GM18502 (cell line): ENCODE measurements at regions not wholly inside any gene's neighbourhood (a gene's known extent, or its start where the extent isn't known, plus 50 kb on each side); places are given as distances from the start of the nearest gene placed in this dataset.

ENCODE experiments used
- ATAC-seq: cut with Tn5 transposase; IDR thresholded peaks from one replicate; pipeline ENCODE4 v1.9.1; 2021; ENCODE audit warnings: mild to moderate bottlenecking; ENCODE audit not compliant: unreplicated experiment, poor library complexity

DNA sequence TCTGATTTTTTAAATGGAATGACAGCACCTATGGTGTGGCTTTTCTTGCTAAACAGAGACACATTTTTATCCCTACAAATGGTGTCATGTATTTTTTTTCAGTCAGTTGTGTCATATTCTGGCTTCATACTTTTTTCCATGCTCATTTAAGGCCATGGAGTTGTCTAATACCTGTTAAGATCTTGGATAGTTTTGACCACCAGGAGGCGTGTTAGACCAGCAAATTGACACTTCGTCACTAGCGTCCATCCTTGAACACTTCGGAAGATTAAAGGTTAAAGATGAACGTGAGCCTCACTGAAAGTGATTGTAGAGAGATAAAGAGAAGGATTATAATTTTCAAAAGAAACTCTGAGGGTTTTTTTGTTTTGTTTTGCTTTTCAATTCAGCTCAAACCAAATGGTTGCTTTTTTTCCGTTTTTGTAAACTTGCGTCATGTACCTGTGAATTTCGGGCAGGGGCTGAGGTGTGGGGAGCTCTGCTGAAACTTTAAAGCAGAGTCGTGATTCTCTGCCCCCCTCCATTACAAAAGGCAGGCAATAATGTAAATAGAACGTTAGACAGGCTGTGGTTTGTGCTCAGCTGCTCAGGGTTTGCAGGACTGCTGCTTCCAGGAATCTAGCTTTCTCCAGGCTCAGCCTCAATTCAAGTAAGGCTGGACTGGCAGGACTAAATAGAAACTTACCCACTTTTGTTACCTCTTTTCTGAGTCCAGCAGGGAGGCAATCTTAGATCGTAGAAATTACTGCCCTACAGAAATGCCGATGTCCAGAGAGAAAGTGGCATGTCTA is 245.1 kb downstream of the FOXA2 start:
- peak; percentile 50 for ATAC-seq

DNA sequence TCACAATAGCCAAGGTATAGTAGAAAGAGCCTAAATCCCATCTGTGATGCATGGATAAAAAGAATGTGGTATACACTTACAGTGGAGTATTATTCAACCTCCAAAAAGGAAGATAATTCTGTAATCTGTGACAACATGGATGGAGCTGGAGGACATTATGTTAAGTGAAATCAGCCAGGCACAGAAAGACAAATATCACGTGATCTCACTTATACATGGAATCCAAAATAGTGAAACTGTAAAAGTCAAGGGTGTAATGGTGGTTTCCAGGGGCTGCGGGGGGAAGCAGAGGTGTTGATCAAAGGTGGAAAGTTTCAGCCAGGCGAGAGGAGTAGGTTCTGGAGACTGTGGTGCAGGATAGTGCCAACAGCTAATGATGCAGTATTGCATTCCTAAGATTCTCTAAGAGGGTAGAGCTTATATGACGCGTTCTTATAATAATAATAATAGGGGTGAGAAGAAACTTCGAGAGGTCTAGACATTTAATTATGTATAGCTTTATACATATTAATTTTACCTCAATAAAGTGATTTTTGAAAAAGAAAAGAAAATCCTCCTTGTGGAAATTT is 246.1 kb downstream of the FOXA2 start:
- ATAC-seq: no peak

DNA sequence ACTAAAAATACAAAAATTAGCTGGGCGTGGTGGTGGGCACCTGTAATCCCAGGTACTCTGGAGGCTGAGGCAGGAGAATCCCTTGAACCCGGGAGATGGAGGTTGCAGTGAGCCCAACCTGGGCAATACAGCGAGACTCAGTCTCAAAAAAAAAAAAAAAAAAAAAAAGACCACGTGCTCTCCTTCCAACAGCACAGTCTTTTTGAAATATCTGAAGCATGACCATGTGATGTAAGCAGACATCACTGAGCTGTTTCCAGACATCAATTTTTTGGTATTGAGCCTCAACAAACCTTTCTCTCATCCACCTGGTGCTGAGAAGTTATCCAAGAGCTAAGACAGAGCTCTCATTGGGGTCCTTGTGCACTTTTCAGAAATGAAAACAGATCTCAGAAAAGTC is 249.2 kb downstream of the FOXA2 start:
- ATAC-seq: no peak

DNA sequence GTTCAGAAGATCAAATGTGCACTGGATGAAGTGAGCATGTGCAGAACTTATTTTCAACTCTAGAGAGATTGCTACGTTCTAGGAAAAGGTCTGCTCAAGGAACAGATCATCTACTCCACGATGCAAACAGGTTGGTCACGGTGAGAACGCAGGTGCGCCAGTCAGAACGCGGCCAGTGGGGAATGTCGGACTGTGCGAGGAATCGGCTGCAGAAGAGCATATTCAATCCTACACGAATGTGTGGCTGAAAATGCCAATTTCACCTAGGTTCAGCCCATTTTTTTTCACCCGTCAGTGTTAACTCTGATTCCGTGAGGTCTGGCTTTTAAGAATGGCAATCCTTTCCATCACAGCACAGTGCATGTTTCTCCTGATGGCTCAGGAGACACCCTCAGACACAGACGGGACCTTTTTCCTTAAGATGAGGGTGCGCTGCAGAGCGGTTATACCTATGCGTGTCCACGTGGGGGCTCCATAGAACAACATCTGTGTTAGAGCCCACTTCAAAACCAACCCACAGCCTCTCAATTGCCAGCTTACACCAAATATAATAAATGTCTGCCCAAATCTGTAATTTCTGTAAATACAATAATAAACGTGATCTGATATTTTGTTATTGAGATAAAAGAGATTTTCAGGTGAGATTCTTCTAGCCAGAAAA is 250.4 kb downstream of the FOXA2 start:
- peak; percentile 86 for ATAC-seq

DNA sequence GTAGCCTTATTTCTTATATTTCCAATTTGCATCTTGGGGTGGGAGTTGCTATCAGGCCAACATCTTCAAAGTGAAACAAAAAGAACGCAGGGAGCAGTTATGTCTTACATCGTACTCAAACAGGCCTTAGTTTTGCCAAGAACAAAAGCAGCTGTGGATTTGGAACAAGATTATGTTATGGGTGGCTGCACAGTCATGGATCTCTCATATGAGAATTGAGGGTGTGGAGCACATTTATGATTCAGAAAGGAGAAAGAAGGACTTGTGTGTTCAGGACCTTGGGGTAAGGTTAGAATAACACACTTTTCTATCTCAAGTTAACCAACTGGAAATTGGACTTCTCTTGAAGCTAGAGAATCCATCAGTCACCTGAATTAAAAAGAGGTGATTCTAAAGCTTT is 259.9 kb downstream of the FOXA2 start:
- no peak for ATAC-seq

DNA sequence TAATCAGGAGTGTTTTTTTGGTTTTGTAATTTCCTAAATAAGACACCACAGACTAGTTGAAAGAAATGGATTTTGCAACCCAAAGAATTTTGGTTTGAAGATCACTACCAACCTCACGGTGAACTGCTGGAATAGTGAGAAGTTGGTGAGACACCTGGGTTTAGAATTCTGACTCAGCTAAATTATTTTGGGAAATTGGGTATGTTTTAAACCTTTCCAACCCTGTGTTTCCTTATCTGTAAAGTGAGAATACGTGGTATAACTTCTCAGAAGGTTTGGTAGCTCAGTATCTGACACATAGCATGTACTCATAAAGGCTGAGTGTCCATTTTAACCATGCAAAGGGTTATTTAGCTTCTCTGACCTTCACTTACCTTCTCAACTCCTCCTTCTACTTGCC is 261.9 kb downstream of the FOXA2 start:
- no peak for ATAC-seq

DNA sequence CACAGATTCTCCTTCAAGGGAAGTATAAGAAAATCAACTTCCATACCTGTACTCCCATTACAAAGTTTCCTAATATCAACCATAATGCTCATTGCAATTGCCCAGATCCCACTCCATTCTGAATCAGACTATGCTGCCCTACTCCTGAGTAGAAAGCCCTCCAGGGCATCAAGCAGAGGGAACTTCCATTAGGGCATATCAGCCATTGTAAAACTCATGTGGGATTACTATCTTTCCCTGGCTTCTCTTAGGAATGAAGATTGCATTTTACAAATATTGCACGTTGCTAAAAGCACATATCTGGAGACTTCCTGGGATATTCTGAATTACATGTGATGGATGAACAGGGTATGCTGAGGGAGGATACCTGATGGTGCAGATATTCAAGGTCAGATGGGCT is 263.2 kb downstream of the FOXA2 start:
- no peak for ATAC-seq

DNA sequence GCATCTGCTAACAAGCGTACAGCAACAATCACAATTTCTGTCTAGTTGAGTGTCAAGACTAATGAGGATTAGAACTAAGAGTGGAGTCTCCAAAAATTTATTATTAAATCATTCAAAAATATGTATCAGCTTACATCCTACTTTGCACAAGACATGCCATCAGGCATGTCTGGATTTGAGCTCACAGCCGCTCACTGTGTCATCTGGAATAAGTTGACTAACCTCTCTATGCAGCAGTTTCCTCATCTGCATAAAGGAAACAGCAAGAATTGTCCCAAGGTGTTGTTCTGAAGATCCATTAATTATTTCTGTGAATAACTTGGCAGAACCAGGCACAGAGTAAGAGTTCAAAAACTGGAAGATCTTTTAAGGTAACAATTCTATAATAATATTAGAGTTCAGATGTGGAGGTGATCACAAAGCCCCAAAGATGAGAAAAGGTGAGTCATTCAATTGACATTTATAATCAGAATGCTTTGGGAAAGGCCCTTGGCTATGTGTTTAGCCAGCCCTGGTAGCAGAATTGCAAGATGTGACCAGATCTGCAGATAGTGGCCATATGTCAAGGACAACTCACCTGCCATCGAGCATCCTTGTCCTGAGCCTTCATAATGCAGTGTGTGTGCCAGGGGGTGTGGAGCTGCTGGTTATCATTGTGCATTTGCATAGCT is 264.0 kb downstream of the FOXA2 start:
- no peak for ATAC-seq

DNA sequence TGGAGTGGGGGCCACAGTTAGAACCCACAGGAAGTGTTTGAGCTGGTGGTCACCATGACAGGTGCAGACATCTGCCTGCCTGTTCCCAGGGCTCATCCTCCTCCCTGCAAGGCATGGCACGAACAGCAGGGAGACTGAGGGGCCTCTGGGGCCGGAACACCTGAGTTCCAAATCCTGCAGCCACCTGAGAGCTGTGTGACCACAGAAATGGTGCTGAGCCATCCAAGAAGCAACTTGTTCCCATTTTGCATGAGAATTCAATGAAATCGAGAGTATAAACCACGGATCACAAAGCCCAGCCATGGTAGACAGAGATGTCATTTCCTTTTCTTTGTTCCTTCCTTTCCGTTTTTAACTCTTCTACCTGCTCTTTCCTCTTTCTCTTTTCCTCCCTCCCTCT is 268.6 kb downstream of the FOXA2 start:
- ATAC-seq: no peak

DNA sequence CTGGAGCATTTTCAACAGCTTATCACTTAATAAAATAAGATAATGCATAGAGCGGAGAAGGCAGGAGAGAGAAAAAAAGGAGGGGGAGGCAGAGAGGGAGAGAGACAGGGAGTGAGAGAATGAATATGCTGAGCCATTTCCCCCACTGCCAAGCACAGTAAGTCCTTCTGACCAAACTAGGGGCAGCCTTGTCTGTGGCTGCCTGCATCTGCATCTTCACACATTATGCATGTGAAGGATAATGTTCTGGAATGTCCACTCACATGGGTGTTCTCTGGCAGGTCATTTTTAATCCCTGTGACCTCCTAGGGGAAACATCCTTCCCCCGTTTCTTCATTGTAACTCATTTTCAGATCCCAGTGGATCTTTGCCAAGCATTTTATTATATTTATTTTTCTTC is 269.3 kb downstream of the FOXA2 start:
- ATAC-seq: no peak

DNA sequence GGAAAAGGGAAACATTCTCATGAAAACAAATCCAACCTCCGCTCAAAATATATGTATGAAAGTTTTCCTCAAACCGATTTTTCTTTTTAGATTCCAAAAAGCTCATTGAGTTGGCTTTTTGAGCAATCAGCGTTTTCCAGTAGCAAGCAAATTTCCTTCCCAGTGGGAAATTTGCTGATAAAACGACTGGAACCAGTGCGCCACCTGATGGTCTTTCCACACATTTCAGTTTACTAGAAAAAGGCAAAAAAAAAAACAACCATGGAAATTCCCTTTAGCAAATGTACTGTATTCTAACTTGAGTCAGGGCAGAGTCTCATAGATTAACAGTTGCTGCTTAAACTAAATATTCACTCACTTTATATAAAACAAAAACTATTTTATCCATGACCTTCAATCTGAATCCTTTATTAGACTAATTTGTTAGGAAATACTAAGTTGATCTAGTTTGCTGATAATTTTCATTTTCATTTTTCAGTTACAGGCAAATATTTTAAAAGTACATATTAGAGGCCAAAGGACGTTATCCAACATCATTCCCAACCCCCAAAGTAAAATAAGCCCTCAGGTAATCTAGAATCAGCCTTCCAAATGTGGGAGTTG is 271.5 kb downstream of the FOXA2 start:
- no peak for ATAC-seq

DNA sequence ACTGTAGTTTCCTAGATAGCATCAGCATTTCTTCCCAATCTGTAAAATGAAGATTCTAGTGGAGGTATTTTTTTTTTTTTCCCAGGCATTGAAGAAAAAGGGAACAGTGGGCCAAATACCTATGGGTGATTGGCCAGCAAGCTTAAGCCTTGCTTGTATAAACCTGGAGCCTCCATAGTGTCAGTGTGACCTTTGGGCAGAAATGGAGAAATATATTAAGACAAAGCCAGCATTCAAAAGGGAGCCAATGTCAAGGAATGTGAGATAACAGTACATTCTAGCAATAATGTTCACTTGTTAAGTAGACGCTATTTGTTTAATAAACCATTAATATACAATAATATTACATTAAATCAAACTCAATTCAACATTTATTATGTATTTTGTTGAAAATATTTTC is 275.4 kb downstream of the FOXA2 start:
- no peak for ATAC-seq

DNA sequence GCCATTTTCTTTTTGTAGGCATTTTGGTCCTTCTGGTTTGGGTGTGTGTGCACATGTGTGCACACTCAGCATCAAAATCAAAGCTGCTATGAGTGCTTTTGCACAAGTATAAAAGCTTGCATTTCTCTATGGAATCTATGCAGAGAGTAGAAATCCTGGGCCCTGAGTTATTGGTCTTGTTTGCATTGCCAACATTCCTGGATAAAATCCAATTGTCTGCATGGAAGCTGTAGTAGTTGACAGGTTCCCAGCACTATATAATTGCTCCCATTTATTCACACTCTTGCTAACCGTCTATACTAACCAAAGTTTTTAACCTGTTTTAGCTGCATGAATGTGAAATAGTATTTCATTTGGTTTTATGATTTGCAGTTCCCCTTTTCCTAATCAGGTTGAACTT is 277.0 kb downstream of the FOXA2 start:
- ATAC-seq: no peak

DNA sequence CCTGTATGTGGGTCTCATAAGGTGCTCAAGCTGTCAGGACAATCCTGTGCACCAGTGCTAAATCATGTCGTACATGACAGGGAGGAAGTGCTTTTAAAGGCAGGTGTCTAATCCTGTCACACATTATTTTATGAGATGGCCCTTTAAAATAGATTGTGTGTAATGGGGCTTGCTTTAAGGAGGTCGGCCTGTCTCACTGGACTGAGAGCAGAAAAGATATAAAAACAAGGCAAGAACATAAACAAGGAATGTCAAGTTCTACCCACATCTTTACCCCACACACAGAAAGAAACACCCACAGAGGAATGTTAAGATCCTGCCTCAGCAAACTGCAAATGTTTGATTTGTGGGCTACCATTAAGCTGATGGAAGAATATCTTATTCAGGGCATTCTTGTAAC is 279.0 kb downstream of the FOXA2 start:
- no peak for ATAC-seq

DNA sequence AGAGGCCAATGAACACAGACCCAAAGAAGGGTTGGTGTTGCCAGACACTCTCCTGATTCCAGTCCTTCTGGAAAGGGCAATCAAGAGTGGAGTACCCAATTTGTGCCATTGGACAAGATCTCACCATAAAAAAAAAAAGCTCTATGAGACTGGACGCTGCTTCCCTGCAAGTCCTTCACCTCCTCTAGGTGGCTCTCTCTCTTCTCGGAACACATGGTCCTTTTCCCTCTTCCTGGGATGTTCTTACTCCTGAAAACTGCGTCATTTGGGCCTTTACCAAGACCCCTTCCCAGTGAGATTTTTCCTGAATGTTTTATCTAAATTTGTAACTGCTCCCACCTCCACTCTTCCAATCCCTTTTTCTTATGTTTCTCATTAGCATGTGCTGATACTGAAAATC is 280.8 kb downstream of the FOXA2 start:
- no peak for ATAC-seq

DNA sequence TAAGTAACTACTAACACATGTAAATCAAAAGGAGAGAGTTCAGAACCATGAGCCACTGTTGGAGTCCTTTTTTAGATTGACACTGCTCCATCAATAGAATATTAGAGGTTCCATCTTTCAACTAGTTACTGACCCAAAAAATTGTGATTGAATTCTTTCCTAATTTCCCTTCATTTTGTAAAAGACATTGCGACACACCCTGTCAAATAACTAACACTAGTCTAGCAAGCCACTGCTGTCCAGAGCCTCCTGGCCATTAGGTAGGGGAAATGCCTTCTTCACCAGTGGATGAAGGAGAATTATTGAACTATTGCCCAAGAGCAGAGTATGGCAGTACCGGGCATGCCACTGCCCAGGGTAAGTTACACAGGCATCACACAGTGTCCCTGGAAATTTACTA is 282.3 kb downstream of the FOXA2 start:
- no peak for ATAC-seq

DNA sequence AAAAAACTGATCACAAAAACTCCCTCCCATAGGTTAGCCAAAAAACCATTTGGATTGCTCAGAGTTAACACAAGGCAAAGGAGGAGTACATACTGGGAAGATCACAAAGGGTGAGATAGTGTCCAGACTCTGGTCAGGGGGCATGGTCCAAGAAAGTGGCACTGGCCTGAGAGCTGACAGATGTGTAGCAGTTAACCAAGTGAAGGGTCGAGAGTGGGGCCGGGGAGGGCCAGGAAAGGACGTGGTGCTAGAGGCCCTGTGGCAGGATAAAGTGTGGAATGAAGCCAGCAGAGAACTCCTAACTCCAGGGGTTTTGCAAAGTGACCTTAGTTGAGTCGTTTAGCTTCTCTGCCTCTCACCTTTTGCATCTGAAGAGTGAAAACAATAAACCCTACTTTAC is 290.5 kb downstream of the FOXA2 start:
- no peak for ATAC-seq

DNA sequence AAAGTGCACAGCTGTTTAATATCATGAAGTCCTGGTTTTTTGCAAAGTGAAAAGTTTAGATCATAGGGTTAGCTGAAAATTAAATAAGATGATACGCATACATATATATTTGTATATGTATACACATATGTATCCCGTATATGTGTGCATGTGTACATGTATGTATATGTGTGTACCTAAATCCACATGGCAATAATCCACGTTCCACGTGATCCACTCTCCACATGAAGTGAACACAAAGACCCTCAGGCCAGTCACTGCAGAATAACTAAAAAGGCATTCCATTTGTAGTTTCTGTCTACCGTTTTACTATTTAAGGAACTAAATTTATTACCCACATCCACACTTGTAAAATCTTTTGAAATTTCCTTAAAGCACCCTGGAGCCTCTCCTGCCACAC is 294.9 kb downstream of the FOXA2 start:
- no peak for ATAC-seq

DNA sequence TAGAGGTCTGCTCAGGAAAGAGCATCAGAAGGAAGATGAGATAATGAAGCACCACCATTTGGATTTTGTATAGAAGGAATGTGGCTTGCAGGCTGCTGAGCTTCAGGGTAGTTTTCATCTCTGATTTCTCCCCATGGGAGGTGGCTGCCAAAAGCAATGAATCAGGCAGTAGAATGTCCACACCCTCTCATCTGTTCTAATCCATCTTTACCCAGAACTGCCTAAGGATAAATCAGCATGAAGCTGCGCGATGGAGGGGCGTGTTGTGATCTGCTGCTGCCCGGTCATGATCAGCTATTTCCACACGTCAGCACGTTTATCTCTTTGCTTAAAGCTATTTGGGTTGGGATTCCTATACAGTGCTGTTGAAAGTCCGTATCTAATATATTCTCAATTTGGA is 295.4 kb downstream of the FOXA2 start:
- ATAC-seq: no peak

DNA sequence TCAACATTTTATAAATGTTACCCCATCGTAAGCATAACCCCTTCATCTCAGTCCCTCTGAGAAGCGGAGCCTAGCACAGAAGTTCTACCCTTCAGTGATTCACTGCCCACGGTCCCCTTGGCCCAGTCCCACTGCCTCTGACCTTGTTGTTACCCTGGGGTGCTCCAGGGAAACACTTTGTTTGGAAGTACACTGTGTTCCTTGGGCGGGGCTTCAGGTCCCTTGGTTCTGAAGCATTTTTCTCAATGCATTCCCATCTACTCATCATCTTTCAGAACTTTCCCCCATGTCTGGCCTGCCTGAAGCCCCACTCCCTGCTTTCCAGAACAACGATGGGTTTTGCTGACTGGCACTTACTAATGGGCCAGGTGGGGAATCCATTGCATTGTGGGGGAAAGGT is 296.2 kb downstream of the FOXA2 start:
- ATAC-seq: no peak

DNA sequence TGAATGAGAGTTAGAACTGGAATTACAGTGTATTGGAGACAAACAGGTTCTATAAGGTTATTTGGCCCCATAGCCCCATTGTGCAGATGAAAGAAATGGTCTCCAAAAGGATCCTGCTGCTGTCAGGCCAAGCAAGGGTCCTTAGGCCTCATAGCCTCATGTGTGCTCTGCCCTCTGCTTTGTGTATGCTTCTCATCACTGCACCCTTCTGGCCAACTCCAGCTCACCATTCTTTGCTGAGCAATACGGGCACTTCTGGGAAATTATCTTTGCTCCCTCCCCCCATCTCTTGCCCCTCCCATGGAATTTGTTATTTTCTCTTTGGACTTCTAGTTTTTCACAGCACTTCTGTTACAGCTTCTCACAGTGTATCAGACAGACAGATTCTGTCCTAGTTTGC is 298.8 kb downstream of the FOXA2 start:
- ATAC-seq: no peak
